Fibroblast of lung (primary cell): ENCODE measurements at regions not wholly inside any gene's neighbourhood (a gene's known extent, or its start where the extent isn't known, plus 50 kb on each side); places are given as distances from the start of the nearest gene placed in this dataset.

ENCODE experiments used
- DNase-seq, 2 donors: peaks; one replicate each; pipeline versions ENCODE4 v3.0.0 to v3.0.0-alpha.2; 2010; ENCODE audit warnings: low read depth in 2 of 2
- H2AFZ ChIP-seq: 2 replicates; pipeline ENCODE4 v1.5.1; 2012; ENCODE audit warnings: low read length, control low read depth, inconsistent platforms
- H3K27ac ChIP-seq: 2 replicates; pipeline ENCODE4 v1.5.1; 2011; ENCODE audit warnings: low read length, control low read depth; ENCODE audit not compliant: insufficient read depth
- H3K27me3 ChIP-seq: 2 replicates; pipeline ENCODE4 v1.5.1; 2011; ENCODE audit warnings: mild to moderate bottlenecking, low read length; ENCODE audit not compliant: control insufficient read depth, insufficient read depth
- H3K36me3 ChIP-seq: 2 replicates; pipeline ENCODE4 v1.5.1; 2011; ENCODE audit warnings: low read length; ENCODE audit not compliant: control insufficient read depth, insufficient read depth
- H3K4me1 ChIP-seq: 2 replicates; pipeline ENCODE4 v1.5.1; 2011; ENCODE audit warnings: low read length; ENCODE audit not compliant: control insufficient read depth, insufficient read depth; ENCODE audit errors: extremely low read depth
- H3K4me2 ChIP-seq: 2 replicates; pipeline ENCODE4 v1.5.1; 2011; ENCODE audit warnings: low read length, control low read depth; ENCODE audit not compliant: insufficient read depth; ENCODE audit errors: extremely low read depth
- H3K4me3 ChIP-seq, 4 experiments: fragments of 200-600 bp in 1 of 4; sonication (generic) in 1 of 4; replicated peaks in 1 of 4; 2 replicates each; pipeline ENCODE4 v1.5.1; 2011 to 2016; ENCODE audit warnings: low read length in 4 of 4, low read depth in 3 of 4, mild to moderate bottlenecking in 3 of 4, control low read depth in 2 of 4, inconsistent platforms in 1 of 4, mixed read lengths in 1 of 4; ENCODE audit not compliant: insufficient read depth in 1 of 4; ENCODE audit errors: control extremely low read depth in 1 of 4
- H3K79me2 ChIP-seq: 2 replicates; pipeline ENCODE4 v1.5.1; 2012; ENCODE audit warnings: mild to moderate bottlenecking, low read length, inconsistent platforms; ENCODE audit not compliant: control insufficient read depth, insufficient read depth
- H3K9ac ChIP-seq: 2 replicates; pipeline ENCODE4 v1.5.1; 2011; ENCODE audit warnings: mild to moderate bottlenecking, low read length, control low read depth; ENCODE audit not compliant: insufficient read depth
- H3K9me3 ChIP-seq: 2 replicates; pipeline ENCODE4 v1.5.1; 2012; ENCODE audit warnings: low read depth, low read length; ENCODE audit not compliant: control insufficient read depth, insufficient read depth
- H4K20me1 ChIP-seq: 2 replicates; pipeline ENCODE4 v1.5.1; 2011; ENCODE audit warnings: low read length; ENCODE audit not compliant: control insufficient read depth, insufficient read depth; ENCODE audit errors: extremely low read depth
- CTCF ChIP-seq, 2 donors: IDR thresholded peaks in 1 of 2; conservative IDR thresholded peaks in 1 of 2; 1 replicate in 1 of 2; 2 replicates in 1 of 2; pipeline ENCODE4 v1.5.1; 2011 to 2012; ENCODE audit warnings: low read length in 2 of 2, control low read depth in 1 of 2, inconsistent platforms in 1 of 2, low read depth in 1 of 2, mild to moderate bottlenecking in 1 of 2
- EZH2 ChIP-seq: IDR thresholded peaks from 2 replicates; pipeline ENCODE4 v1.5.1; 2012; ENCODE audit warnings: low read length, control low read depth, mild to moderate bottlenecking; ENCODE audit errors: missing control alignments

- TF ChIP-seq EZH2: no peak
- no peak for TF ChIP-seq CTCF (conservative IDR thresholded peaks at IDR 0.05 in 1 of 2, IDR thresholded peaks at IDR 0.05 in 1 of 2; ENCODE audit: low read depth in 1 of 2, low read length in 2 of 2)
- no peak overlapping the region for H2AFZ ChIP-seq
- H3K36me3 ChIP-seq: no peaks in the 10 kb centered on the region
- H3K4me1 ChIP-seq: peaks cover 2% of the 10 kb centered on the region
- H3K9ac ChIP-seq: no peak overlapping the region
- no peaks in the 10 kb centered on the region for H3K27me3 ChIP-seq
- H4K20me1 ChIP-seq: no peaks in the 10 kb centered on the region
- H3K4me3 ChIP-seq: no peak overlapping the region
- DNase-seq: no peak
- H3K9me3 ChIP-seq: no peaks in the 10 kb centered on the region
- H3K79me2 ChIP-seq: no peaks in the 10 kb centered on the region
- H3K4me2 ChIP-seq: no peak overlapping the region
- H3K27ac ChIP-seq: no peak overlapping the region
Observed at GRCh38 chr10:51020200-51020599, 54.1 kb upstream of the PRKG1 start.

- TF ChIP-seq CTCF (conservative IDR thresholded peaks at IDR 0.05 in 1 of 2, IDR thresholded peaks at IDR 0.05 in 1 of 2; ENCODE audit: low read depth in 1 of 2, low read length in 2 of 2) (no peak), EZH2 (no peak)
- DNase-seq: no peak
- Histone ChIP-seq H4K20me1 (no peaks in the 10 kb centered on the region), H3K27ac (no peak overlapping the region), H3K4me3 (no peak overlapping the region), H3K79me2 (no peaks in the 10 kb centered on the region), H3K4me2 (no peak overlapping the region), H3K9ac (no peak overlapping the region), H3K27me3 (no peaks in the 10 kb centered on the region), H3K9me3 (no peaks in the 10 kb centered on the region), H3K36me3 (no peaks in the 10 kb centered on the region), H3K4me1 (no peaks in the 10 kb centered on the region), H2AFZ (no peak overlapping the region)
Observed at GRCh38 chr10:51022933-51023585, 51.2 kb upstream of the PRKG1 start.

GRCh38 chr10:51023636-51024035, 50.7 kb upstream of the PRKG1 start:
- no peaks in the 10 kb centered on the region for H3K27me3 ChIP-seq
- H3K27ac ChIP-seq: no peak overlapping the region
- no peaks in the 10 kb centered on the region for H3K9me3 ChIP-seq
- no peak overlapping the region for H3K9ac ChIP-seq
- H3K79me2 ChIP-seq: no peaks in the 10 kb centered on the region
- H3K4me2 ChIP-seq: no peak overlapping the region
- H3K4me3 ChIP-seq: no peak overlapping the region
- no peaks in the 10 kb centered on the region for H3K4me1 ChIP-seq
- no peaks in the 10 kb centered on the region for H3K36me3 ChIP-seq
- no peak for DNase-seq
- no peak overlapping the region for H2AFZ ChIP-seq
- TF ChIP-seq EZH2 (no peak), CTCF (conservative IDR thresholded peaks at IDR 0.05 in 1 of 2, IDR thresholded peaks at IDR 0.05 in 1 of 2; ENCODE audit: low read depth in 1 of 2, low read length in 2 of 2) (no peak)
- no peaks in the 10 kb centered on the region for H4K20me1 ChIP-seq
